Lung (tissue), 11 donors: ENCODE measurements at regions not wholly inside any gene's neighbourhood (a gene's known extent, or its start where the extent isn't known, plus 50 kb on each side); places are given as distances from the start of the nearest gene placed in this dataset.

Experiments used
- ATAC-seq: fragments of 200-7000 bp; cut with Tn5 transposase; one replicate; pipeline ENCODE4 v1.9.1; 2020; ENCODE audit warnings: moderate number of reproducible peaks; ENCODE audit not compliant: insufficient read depth, low FRiP score
- DNase-seq, 3 donors: peaks; one replicate each; pipeline ENCODE4 v3.0.0-alpha.2; 2013 to 2017
- H3K27ac ChIP-seq, 2 donors: one replicate each; pipeline ENCODE4 v1.5.1; 2013; ENCODE audit warnings: mild to moderate bottlenecking in 2 of 2, moderate library complexity in 2 of 2, control low read depth in 1 of 2, inconsistent platforms in 1 of 2, low read depth in 1 of 2, low read length in 1 of 2
- H3K27me3 ChIP-seq, 3 donors: one replicate each; pipeline ENCODE4 v1.5.1; 2013; ENCODE audit warnings: low read length in 2 of 3; ENCODE audit not compliant: control insufficient read depth in 3 of 3, insufficient read depth in 3 of 3
- H3K36me3 ChIP-seq, 4 donors: one replicate each; pipeline ENCODE4 v1.5.1; 2013; ENCODE audit warnings: low read length in 4 of 4, mild to moderate bottlenecking in 1 of 4, moderate library complexity in 1 of 4; ENCODE audit not compliant: control insufficient read depth in 4 of 4, insufficient read depth in 4 of 4
- H3K4me1 ChIP-seq, 5 donors: one replicate each; pipeline ENCODE4 v1.5.1; 2013; ENCODE audit warnings: low read length in 5 of 5, mild to moderate bottlenecking in 2 of 5, moderate library complexity in 1 of 5; ENCODE audit not compliant: control insufficient read depth in 5 of 5, insufficient read depth in 5 of 5
- H3K4me3 ChIP-seq: one replicate; pipeline ENCODE4 v1.5.1; 2013; ENCODE audit warnings: mild to moderate bottlenecking, control low read depth, moderate library complexity
- H3K9ac ChIP-seq, 2 donors: one replicate each; pipeline ENCODE4 v1.5.1; 2013; ENCODE audit warnings: low read length in 2 of 2, control low read depth in 1 of 2; ENCODE audit not compliant: insufficient read depth in 1 of 2
- H3K9me3 ChIP-seq, 4 donors: one replicate each; pipeline ENCODE4 v1.5.1; 2013; ENCODE audit warnings: low read length in 3 of 4, mild to moderate bottlenecking in 1 of 4, moderate library complexity in 1 of 4; ENCODE audit not compliant: control insufficient read depth in 4 of 4, insufficient read depth in 3 of 4
- CTCF ChIP-seq: IDR thresholded peaks from 2 replicates; pipeline ENCODE4 v1.5.1; 2012; ENCODE audit warnings: mild to moderate bottlenecking; ENCODE audit errors: control extremely low read depth, extremely low read depth
- WGBS, 2 donors: extraction: QIAGEN DNeasy Blood & Tissue Kit; methylation state at CpG; one replicate each; pipeline ENCODE4 v1.1.7; 2013; 5-methylcytosine and 5-hydroxymethylcytosine counted together
- donor health status: control.
- donor health status: control.
- donor health status: Bipolar disorder and iron deficiency.
- donor health status: healthy.
- donor health status: DM: yes; HTN: yes; CAD: no.

- no peak for DNase-seq
- no peaks in the 10 kb centered on the region for H3K9me3 ChIP-seq
- 80 to 88% methylated on average over 1 of the region's 1 CpG for WGBS, 2 donors
- H3K27ac ChIP-seq = no peak overlapping the region
- H3K9ac ChIP-seq = no peak overlapping the region
- ATAC-seq = no peak
- no peaks in the 10 kb centered on the region for H3K27me3 ChIP-seq
- no peak for TF ChIP-seq CTCF
- no peaks in the 10 kb centered on the region for H3K36me3 ChIP-seq
- no peak overlapping the region for H3K4me3 ChIP-seq
- peaks cover 0 to 19% (median 0%) of the 10 kb centered on the region in 5 donors for H3K4me1 ChIP-seq
These were observed 249.4 kb upstream of the LINC00305 start for GRCh38 chr18:64398320-64398719.

GRCh38 chr18:64392202-64392601 lies 243.3 kb upstream of the LINC00305 start:
- DNase-seq (peak in 2 of 3 donors; percentile 76 to 87), ATAC-seq (no peak)
- no peak overlapping the region for H3K27ac ChIP-seq
- WGBS, 2 donors = 61 to 88% methylated on average over 1 of the region's 1 CpG
- H3K9me3 ChIP-seq = no peaks in the 10 kb centered on the region
- TF ChIP-seq CTCF = no peak
- H3K9ac ChIP-seq = no peak overlapping the region
- no peaks in the 10 kb centered on the region for H3K36me3 ChIP-seq
- H3K4me1 ChIP-seq = peaks cover 0 to 13% (median 0%) of the 10 kb centered on the region in 5 donors
- no peaks in the 10 kb centered on the region for H3K27me3 ChIP-seq
- H3K4me3 ChIP-seq = no peak overlapping the region

GRCh38 chr18:64384101-64384500 lies 235.2 kb upstream of the LINC00305 start:
- TF ChIP-seq CTCF = no peak
- DNase-seq = no peak
- Histone ChIP-seq H3K9ac (no peak overlapping the region), H3K4me1 (no peaks in the 10 kb centered on the region), H3K9me3 (no peaks in the 10 kb centered on the region), H3K27me3 (no peaks in the 10 kb centered on the region), H3K36me3 (no peaks in the 10 kb centered on the region), H3K27ac (no peak overlapping the region), H3K4me3 (no peak overlapping the region)
- no peak for ATAC-seq
- WGBS, 2 donors = 72 to 88% methylated on average over 1 of the region's 1 CpG

GRCh38 chr18:64380117-64380516 lies 231.2 kb upstream of the LINC00305 start:
- no peaks in the 10 kb centered on the region for H3K4me1 ChIP-seq
- TF ChIP-seq CTCF = no peak
- no peaks in the 10 kb centered on the region for H3K27me3 ChIP-seq
- no peak overlapping the region for H3K9ac ChIP-seq
- H3K9me3 ChIP-seq = peaks cover 0 to 4% (median 0%) of the 10 kb centered on the region in 4 donors
- ATAC-seq (no peak), DNase-seq (no peak)
- no peaks in the 10 kb centered on the region for H3K36me3 ChIP-seq
- H3K27ac ChIP-seq = no peak overlapping the region
- 31 to 57% methylated on average over 1 of the region's 1 CpG for WGBS, 2 donors
- H3K4me3 ChIP-seq = no peak overlapping the region
